SK-N-SH treated with all-trans-retinoic acid at 6 μM for 48 hours (cell line): ENCODE measurements at regions not wholly inside any gene's neighbourhood (a gene's known extent, or its start where the extent isn't known, plus 50 kb on each side); places are given as distances from the start of the nearest gene placed in this dataset.
"Not testable (repeated sequence)": the region's sequence is repeated elsewhere in the genome, so short reads cannot be mapped to it uniquely, and the experiment has no call there.

ENCODE experiments used
- ATAC-seq: fragments of 200-7000 bp; cut with Tn5 transposase; 3 replicates; pipeline ENCODE4 v1.9.1; 2020; ENCODE audit warnings: mild to moderate bottlenecking, moderate library complexity
- ARNTL ChIP-seq: fragments of 450-650 bp; formaldehyde crosslinking; IDR thresholded peaks from 2 replicates; pipeline ENCODE4 v1.5.0; 2020; ENCODE audit warnings: low read depth, mild to moderate bottlenecking, moderate library complexity, borderline replicate concordance
- BACH2 ChIP-seq: fragments of 250-450 bp; sonication (Bioruptor Pico); IDR thresholded peaks from 2 replicates; pipeline ENCODE4 v1.9.0; 2021; ENCODE audit warnings: mild to moderate bottlenecking, borderline replicate concordance
- CREB5 ChIP-seq: fragments of 250-450 bp; sonication (Bioruptor Pico); IDR thresholded peaks from 2 replicates; pipeline ENCODE4 v1.5.1; 2020; ENCODE audit warnings: low read depth, mild to moderate bottlenecking, moderate library complexity
- CSDC2 ChIP-seq: fragments of 250-450 bp; sonication (Bioruptor Pico); IDR thresholded peaks from 2 replicates; pipeline ENCODE4 v1.5.0; 2020; ENCODE audit warnings: mild to moderate bottlenecking, moderate library complexity
- CSRNP3 ChIP-seq: fragments of 250-450 bp; sonication (Bioruptor Pico); IDR thresholded peaks from 2 replicates; pipeline ENCODE4 v1.5.1; 2021; ENCODE audit warnings: mild to moderate bottlenecking, moderate library complexity
- ESRRG ChIP-seq: fragments of 250-450 bp; sonication (Bioruptor Pico); IDR thresholded peaks from 2 replicates; pipeline ENCODE4 v1.6.1; 2021; ENCODE audit warnings: mild to moderate bottlenecking
- OSR1 ChIP-seq: fragments of 250-450 bp; sonication (Bioruptor Pico); IDR thresholded peaks from 2 replicates; pipeline ENCODE4 v1.8.0; 2022; ENCODE audit warnings: moderate library complexity, mild to moderate bottlenecking, inconsistent platforms
- PATZ1 ChIP-seq: fragments of 250-450 bp; sonication (Bioruptor Pico); IDR thresholded peaks from 2 replicates; pipeline ENCODE4 v1.8.0; 2020; ENCODE audit warnings: mild to moderate bottlenecking, moderate library complexity, borderline replicate concordance
- POU6F1 ChIP-seq: fragments of 250-450 bp; sonication (Bioruptor Pico); IDR thresholded peaks from 2 replicates; pipeline ENCODE4 v1.8.0; 2021; ENCODE audit warnings: low read depth, mild to moderate bottlenecking, moderate library complexity, borderline replicate concordance
- PPARA ChIP-seq: fragments of 250-450 bp; sonication (Bioruptor Pico); IDR thresholded peaks from 2 replicates; pipeline ENCODE4 v1.5.0; 2020; ENCODE audit warnings: mild to moderate bottlenecking, borderline replicate concordance
- RARB ChIP-seq: fragments of 250-450 bp; sonication (Bioruptor Pico); IDR thresholded peaks from 2 replicates; pipeline ENCODE4 v1.8.0; 2021; ENCODE audit warnings: mild to moderate bottlenecking, moderate library complexity
- SNAI2 ChIP-seq: fragments of 250-450 bp; sonication (Bioruptor Pico); IDR thresholded peaks from 2 replicates; pipeline ENCODE4 v1.5.0; 2020; ENCODE audit warnings: mild to moderate bottlenecking, moderate library complexity
- TCF4 ChIP-seq: fragments of 250-450 bp; sonication (Bioruptor Pico); IDR thresholded peaks from 2 replicates; pipeline ENCODE4 v1.8.0; 2021; ENCODE audit warnings: mild to moderate bottlenecking, moderate library complexity, borderline replicate concordance
- TOX ChIP-seq: fragments of 250-450 bp; sonication (Bioruptor Pico); IDR thresholded peaks from 2 replicates; pipeline ENCODE4 v1.8.0; 2021; ENCODE audit warnings: mild to moderate bottlenecking, moderate library complexity, borderline replicate concordance
- TSHZ2 ChIP-seq: fragments of 250-450 bp; sonication (Bioruptor Pico); IDR thresholded peaks from 2 replicates; pipeline ENCODE4 v1.5.0; 2020; ENCODE audit warnings: mild to moderate bottlenecking, moderate library complexity
- ZC3H10 ChIP-seq: fragments of 250-450 bp; sonication (Bioruptor Pico); IDR thresholded peaks from 2 replicates; pipeline ENCODE4 v1.5.1; 2021; ENCODE audit warnings: mild to moderate bottlenecking, moderate library complexity
- ZFP3 ChIP-seq: fragments of 250-450 bp; sonication (Bioruptor Pico); IDR thresholded peaks from 2 replicates; pipeline ENCODE4 v1.5.0; 2020; ENCODE audit warnings: mild to moderate bottlenecking, moderate library complexity
- ZFP30 ChIP-seq: fragments of 450-650 bp; formaldehyde crosslinking; IDR thresholded peaks from 2 replicates; pipeline ENCODE4 v1.5.0; 2022; ENCODE audit warnings: mild to moderate bottlenecking, moderate library complexity
- ZNF565 ChIP-seq: fragments of 450-650 bp; formaldehyde crosslinking; conservative IDR thresholded peaks from 2 replicates; pipeline ENCODE4 v1.5.0; 2020; ENCODE audit warnings: low read depth, mild to moderate bottlenecking, moderate library complexity
- ZNF70 ChIP-seq: fragments of 450-650 bp; formaldehyde crosslinking; IDR thresholded peaks from 2 replicates; pipeline ENCODE4 v1.5.0; 2020; ENCODE audit warnings: mild to moderate bottlenecking, moderate library complexity
- ZNF8 ChIP-seq: fragments of 450-650 bp; formaldehyde crosslinking; IDR thresholded peaks from 2 replicates; pipeline ENCODE4 v1.5.0; 2020; ENCODE audit warnings: mild to moderate bottlenecking, moderate library complexity

GRCh38 chr7:28330384-28331070 lies 81.8 kb upstream of the CREB5 start (continued):
- TF ChIP-seq ZFP30, result no peak
- TF ChIP-seq CSDC2, result no peak
- no peak for TF ChIP-seq ZNF565 (CRISPR knock-in tag)
- TF ChIP-seq ARNTL (CRISPR knock-in tag), result no peak

- no peak for ATAC-seq
- TF ChIP-seq ARNTL (CRISPR knock-in tag) (no peak), ZNF565 (CRISPR knock-in tag) (no peak), BACH2 (no peak), RARB (no peak), TSHZ2 (CRISPR knock-in tag) (no peak), ZFP30 (no peak), TCF4 (CRISPR knock-in tag) (no peak), PATZ1 (CRISPR knock-in tag) (no peak), ZNF8 (CRISPR knock-in tag) (no peak)
- TF ChIP-seq, all 23 proteins: peak for 0
These were observed 80.3 kb upstream of the CREB5 start for GRCh38 chr7:28332046-28332445.

- ATAC-seq, result not testable (repeated sequence)
- TF ChIP-seq ZNF8 (CRISPR knock-in tag), result peak; percentile 87
These were observed 78.8 kb upstream of the CREB5 start for GRCh38 chr7:28333548-28333947.

GRCh38 chr7:28336806-28337205 lies 75.5 kb upstream of the CREB5 start:
- TF ChIP-seq ZNF70 (CRISPR knock-in tag) (no peak), ZNF565 (CRISPR knock-in tag) (no peak), ARNTL (CRISPR knock-in tag) (no peak), OSR1 (no peak), PPARA (CRISPR knock-in tag) (no peak), CSRNP3 (no peak), ESRRG (no peak)
- ATAC-seq, result no peak

GRCh38 chr7:28338041-28338440 lies 74.3 kb upstream of the CREB5 start:
- ATAC-seq, result no peak
- TF ChIP-seq ZC3H10 (CRISPR knock-in tag) (no peak), ZNF565 (CRISPR knock-in tag) (no peak), ZNF70 (CRISPR knock-in tag) (no peak), TCF4 (CRISPR knock-in tag) (no peak), CREB5 (CRISPR knock-in tag) (no peak), PATZ1 (CRISPR knock-in tag) (no peak), BACH2 (no peak), OSR1 (no peak), POU6F1 (CRISPR knock-in tag) (no peak), ZFP3 (no peak), TOX (no peak), SNAI2 (CRISPR knock-in tag) (no peak)
